Panc1 (cell line): ENCODE measurements at regions not wholly inside any gene's neighbourhood (a gene's known extent, or its start where the extent isn't known, plus 50 kb on each side); places are given as distances from the start of the nearest gene placed in this dataset.

Experiments
- POLR2AphosphoS5 ChIP-seq: IDR thresholded peaks from 2 replicates; pipeline ENCODE4 v1.6.1; 2012; ENCODE audit warnings: mild to moderate bottlenecking, low read depth, low read length, moderate library complexity
- SIN3A ChIP-seq: IDR thresholded peaks from 2 replicates; pipeline ENCODE4 v1.6.1; 2012; ENCODE audit warnings: low read depth, mild to moderate bottlenecking, low read length, moderate library complexity, borderline replicate concordance; ENCODE audit not compliant: insufficient read depth
- TCF7L2 ChIP-seq: IDR thresholded peaks from 2 replicates; pipeline ENCODE4 v1.6.1; 2011; ENCODE audit warnings: mild to moderate bottlenecking, low read depth, low read length, inconsistent platforms
- TF ChIP-seq, protein P1 (sequence below): fragments of 450-650 bp; IDR thresholded peaks from 2 replicates; pipeline ENCODE4 v1.5.1; 2017; ENCODE audit warnings: mild to moderate bottlenecking
- TF ChIP-seq, protein P2 (sequence below), 2 experiments: IDR thresholded peaks; 2 replicates each; pipeline ENCODE4 v1.6.1; 2011 to 2012; ENCODE audit warnings: low read depth in 2 of 2, control low read depth in 1 of 2, low read length in 1 of 2, mild to moderate bottlenecking in 1 of 2, moderate library complexity in 1 of 2; ENCODE audit not compliant: insufficient read depth in 1 of 2

- TF ChIP-seq, protein P1, sequence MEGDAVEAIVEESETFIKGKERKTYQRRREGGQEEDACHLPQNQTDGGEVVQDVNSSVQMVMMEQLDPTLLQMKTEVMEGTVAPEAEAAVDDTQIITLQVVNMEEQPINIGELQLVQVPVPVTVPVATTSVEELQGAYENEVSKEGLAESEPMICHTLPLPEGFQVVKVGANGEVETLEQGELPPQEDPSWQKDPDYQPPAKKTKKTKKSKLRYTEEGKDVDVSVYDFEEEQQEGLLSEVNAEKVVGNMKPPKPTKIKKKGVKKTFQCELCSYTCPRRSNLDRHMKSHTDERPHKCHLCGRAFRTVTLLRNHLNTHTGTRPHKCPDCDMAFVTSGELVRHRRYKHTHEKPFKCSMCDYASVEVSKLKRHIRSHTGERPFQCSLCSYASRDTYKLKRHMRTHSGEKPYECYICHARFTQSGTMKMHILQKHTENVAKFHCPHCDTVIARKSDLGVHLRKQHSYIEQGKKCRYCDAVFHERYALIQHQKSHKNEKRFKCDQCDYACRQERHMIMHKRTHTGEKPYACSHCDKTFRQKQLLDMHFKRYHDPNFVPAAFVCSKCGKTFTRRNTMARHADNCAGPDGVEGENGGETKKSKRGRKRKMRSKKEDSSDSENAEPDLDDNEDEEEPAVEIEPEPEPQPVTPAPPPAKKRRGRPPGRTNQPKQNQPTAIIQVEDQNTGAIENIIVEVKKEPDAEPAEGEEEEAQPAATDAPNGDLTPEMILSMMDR = no peak
- TF ChIP-seq, protein P2, sequence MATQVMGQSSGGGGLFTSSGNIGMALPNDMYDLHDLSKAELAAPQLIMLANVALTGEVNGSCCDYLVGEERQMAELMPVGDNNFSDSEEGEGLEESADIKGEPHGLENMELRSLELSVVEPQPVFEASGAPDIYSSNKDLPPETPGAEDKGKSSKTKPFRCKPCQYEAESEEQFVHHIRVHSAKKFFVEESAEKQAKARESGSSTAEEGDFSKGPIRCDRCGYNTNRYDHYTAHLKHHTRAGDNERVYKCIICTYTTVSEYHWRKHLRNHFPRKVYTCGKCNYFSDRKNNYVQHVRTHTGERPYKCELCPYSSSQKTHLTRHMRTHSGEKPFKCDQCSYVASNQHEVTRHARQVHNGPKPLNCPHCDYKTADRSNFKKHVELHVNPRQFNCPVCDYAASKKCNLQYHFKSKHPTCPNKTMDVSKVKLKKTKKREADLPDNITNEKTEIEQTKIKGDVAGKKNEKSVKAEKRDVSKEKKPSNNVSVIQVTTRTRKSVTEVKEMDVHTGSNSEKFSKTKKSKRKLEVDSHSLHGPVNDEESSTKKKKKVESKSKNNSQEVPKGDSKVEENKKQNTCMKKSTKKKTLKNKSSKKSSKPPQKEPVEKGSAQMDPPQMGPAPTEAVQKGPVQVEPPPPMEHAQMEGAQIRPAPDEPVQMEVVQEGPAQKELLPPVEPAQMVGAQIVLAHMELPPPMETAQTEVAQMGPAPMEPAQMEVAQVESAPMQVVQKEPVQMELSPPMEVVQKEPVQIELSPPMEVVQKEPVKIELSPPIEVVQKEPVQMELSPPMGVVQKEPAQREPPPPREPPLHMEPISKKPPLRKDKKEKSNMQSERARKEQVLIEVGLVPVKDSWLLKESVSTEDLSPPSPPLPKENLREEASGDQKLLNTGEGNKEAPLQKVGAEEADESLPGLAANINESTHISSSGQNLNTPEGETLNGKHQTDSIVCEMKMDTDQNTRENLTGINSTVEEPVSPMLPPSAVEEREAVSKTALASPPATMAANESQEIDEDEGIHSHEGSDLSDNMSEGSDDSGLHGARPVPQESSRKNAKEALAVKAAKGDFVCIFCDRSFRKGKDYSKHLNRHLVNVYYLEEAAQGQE (IDR thresholded peaks at IDR 0.05; ENCODE audit: insufficient read depth in 1 of 2, low read depth in 2 of 2, low read length in 1 of 2) = no peak
- TF ChIP-seq TCF7L2 (no peak), SIN3A (no peak), POLR2AphosphoS5 (no peak)
Measured at GRCh38 chr14:66046035-66046434, 440.1 kb upstream of the CCDC196 start.
